Activated CD4-positive, alpha-beta T cell treated with anti-CD3 and anti-CD28 coated beads for 36 hours (primary cell): ENCODE measurements at regions not wholly inside any gene's neighbourhood (a gene's known extent, or its start where the extent isn't known, plus 50 kb on each side); places are given as distances from the start of the nearest gene placed in this dataset.
A peak's percentile ranks its signal among the peaks of the same experiment; 100 is the strongest.

ENCODE experiments used
- ATAC-seq: fragments of 200-7000 bp; cut with Tn5 transposase; one replicate; pipeline ENCODE4 v1.10.0; 2021; ENCODE audit warnings: mild to moderate bottlenecking, moderate library complexity
- CTCF ChIA-PET: fragments of 350-600 bp; sonication (Branson Sonifier 250); formaldehyde crosslinking; loops from one replicate; lab custom pipeline; 2021; ENCODE audit warnings: antibody characterized with exemption; lab: Charles Lee
- POLR2A ChIA-PET: fragments of 350-600 bp; sonication (Branson Sonifier 250); formaldehyde crosslinking; loops from one replicate; lab custom pipeline; 2021; ENCODE audit warnings: antibody characterized with exemption, inconsistent platforms; lab: Charles Lee
- DNase-seq: peaks from one replicate; pipeline ENCODE4 v3.0.0-alpha.2; 2020
- H3K27ac Mint-ChIP-seq: one replicate; pipeline ENCODE4 v1.8.0; 2021; ENCODE audit warnings: mixed read lengths
- H3K27me3 Mint-ChIP-seq: one replicate; pipeline ENCODE4 v1.8.0; 2021; ENCODE audit warnings: mixed read lengths
- H3K36me3 Mint-ChIP-seq: one replicate; pipeline ENCODE4 v1.8.0; 2021; ENCODE audit warnings: low read depth, mixed read lengths
- H3K4me1 Mint-ChIP-seq: one replicate; pipeline ENCODE4 v1.8.0; 2021; ENCODE audit warnings: mixed read lengths
- H3K4me3 Mint-ChIP-seq: one replicate; pipeline ENCODE4 v1.8.0; 2021; ENCODE audit warnings: mild to moderate bottlenecking, moderate library complexity, mixed read lengths
- H3K9me3 Mint-ChIP-seq: one replicate; pipeline ENCODE4 v1.8.0; 2021; ENCODE audit warnings: low read depth, mixed read lengths
- intact Hi-C, 2 experiments: fragments of 100-400 bp; cut with DNase I in 1 of 2; cut with micrococcal nuclease in 1 of 2; formaldehyde crosslinking; loops; one replicate each; pipeline versions ENCODE4 v1.14.2 to v1.15.1; 2022 to 2024; cut with DNase I, micrococcal nuclease

DNA sequence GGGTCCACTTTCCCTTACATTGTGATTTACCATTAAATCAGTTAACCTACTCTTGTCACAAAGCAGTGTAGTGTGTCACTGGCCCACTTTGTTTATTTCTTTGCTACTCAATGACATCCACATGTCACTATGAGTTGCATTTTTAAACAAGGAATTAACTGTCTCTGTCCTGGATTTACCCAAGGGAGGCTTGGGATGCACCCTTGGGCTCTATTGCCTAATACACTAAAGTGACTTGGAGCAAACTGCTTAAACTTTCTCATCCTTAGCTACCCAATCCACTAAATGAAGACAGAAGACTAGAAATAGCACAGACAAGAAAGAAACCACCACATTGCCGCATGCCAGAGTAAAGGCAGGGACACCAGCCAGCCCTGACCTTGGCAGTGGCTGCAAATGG is 136.2 kb upstream of the TIAM1 start:
- H3K9me3 Mint-ChIP-seq: peaks cover 14% of the 10 kb centered on the region
- ATAC-seq: no peak
- no peak overlapping the region for H3K4me3 Mint-ChIP-seq
- H3K36me3 Mint-ChIP-seq: peaks cover 9% of the 10 kb centered on the region
- H3K27me3 Mint-ChIP-seq: no peaks in the 10 kb centered on the region
- no peaks in the 10 kb centered on the region for H3K4me1 Mint-ChIP-seq
- ChIA-PET CTCF (interaction anchor here (0.6 kb wide), 1 partner anchor 258 kb away, joined by 3 read pairs; no protein-coding TSS in a partner anchor), POLR2A (interaction anchor here (0.6 kb wide), 1 partner anchor 20 kb away, joined by 3 read pairs; no protein-coding TSS in a partner anchor)
- DNase-seq: no peak
- intact Hi-C loops: no loop called here
- H3K27ac Mint-ChIP-seq: no peak overlapping the region

DNA sequence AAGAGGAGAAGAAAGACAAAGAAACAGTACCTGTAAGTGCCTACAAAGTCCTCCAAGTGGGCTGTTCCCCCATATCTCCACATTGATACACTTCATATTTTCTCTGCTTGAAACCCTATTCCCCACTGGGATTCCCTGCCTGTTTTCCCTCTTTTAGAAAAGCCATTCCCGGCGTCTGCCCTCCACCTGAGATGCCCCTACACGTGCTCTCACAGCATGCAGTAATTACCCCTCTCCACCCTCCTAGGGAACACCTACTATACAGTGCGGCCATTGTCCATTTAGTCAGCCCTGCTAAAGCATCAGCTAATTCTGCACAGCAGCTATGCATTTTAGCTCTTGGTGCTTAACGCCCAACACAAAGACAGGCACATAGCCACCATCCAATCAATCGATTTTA is 135.7 kb upstream of the TIAM1 start:
- POLR2A ChIA-PET: no interaction called here
- CTCF ChIA-PET: interaction anchor here (0.6 to 1.2 kb wide), 2 partner anchors 85 to 258 kb away, joined by 3 read pairs; no protein-coding TSS in a partner anchor
- H3K4me3 Mint-ChIP-seq: no peak overlapping the region
- H3K27ac Mint-ChIP-seq: no peak overlapping the region
- no peak for DNase-seq
- intact Hi-C loops: no loop called here
- H3K9me3 Mint-ChIP-seq: peaks cover 9% of the 10 kb centered on the region
- no peaks in the 10 kb centered on the region for H3K4me1 Mint-ChIP-seq
- no peaks in the 10 kb centered on the region for H3K27me3 Mint-ChIP-seq
- no peak for ATAC-seq
- H3K36me3 Mint-ChIP-seq: peaks cover 6% of the 10 kb centered on the region

DNA sequence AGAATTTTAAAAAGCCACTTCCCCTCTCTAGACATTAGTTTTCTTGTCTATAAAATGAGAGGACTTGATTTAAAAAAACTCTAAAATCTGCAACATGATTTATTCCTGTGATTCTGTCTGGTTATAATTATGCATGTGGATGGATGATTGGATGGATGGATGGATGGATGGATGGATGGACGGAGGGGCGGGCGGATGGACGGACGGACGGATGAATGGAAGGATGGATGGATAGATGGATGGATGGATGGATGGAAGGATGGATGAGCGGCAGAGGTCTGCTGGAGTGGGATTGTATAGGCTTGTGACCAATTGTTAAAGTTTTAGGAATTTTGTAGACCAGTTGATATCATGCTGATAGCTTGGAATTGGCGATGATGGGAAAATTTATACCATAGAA is 135.2 kb upstream of the TIAM1 start:
- H3K27me3 Mint-ChIP-seq: no peaks in the 10 kb centered on the region
- intact Hi-C loops: no loop called here
- ChIA-PET POLR2A (no interaction called here), CTCF (interaction anchor here (1.2 kb wide), 1 partner anchor 85 kb away, joined by 3 read pairs; no protein-coding TSS in a partner anchor)
- peaks cover 5% of the 10 kb centered on the region for H3K36me3 Mint-ChIP-seq
- no peaks in the 10 kb centered on the region for H3K4me1 Mint-ChIP-seq
- H3K9me3 Mint-ChIP-seq: peaks cover 8% of the 10 kb centered on the region
- DNase-seq: no peak
- no peak overlapping the region for H3K27ac Mint-ChIP-seq
- H3K4me3 Mint-ChIP-seq: no peak overlapping the region
- no peak for ATAC-seq

DNA sequence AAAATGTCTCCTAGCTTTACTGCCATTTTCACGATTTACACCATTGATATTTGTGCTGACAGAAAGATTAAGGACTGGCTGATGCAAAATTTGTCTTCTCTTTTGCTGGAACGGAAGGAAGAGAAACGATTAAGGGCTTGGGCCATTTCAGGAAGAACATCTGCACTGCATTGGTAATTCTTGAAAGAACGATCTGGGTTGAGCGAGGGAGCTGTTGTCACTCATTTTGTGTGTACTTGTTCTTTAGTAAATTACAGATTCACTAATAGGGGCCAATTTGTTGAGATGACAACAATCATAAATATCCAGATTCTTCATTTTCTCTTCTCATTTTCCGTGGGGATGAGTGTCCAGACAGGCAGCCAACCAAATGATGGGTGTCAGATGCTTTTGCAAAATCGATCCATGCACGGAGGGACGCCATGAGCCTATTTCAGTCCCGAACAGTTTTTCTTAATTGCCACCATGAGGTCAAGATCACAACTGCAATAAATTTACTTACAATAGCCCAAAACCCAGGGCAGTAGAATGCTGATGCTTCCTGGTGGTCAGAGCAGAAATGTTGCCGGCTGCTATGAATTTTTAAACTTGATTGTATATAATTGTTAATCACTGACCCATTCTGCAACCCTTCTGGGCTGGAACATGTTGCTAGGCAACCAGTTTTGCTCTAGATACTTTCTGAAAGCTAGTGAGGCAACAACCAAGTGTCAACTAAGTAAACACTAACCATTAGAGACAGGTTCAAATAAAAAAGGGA is 132.4 kb upstream of the TIAM1 start:
- CTCF ChIA-PET: interaction anchor here (1.5 to 1.7 kb wide), 2 partner anchors 10 to 104 kb away, joined by 4 read pairs; no protein-coding TSS in a partner anchor
- no peak for ATAC-seq
- intact Hi-C loops: no loop called here
- peaks cover 5% of the 10 kb centered on the region for H3K9me3 Mint-ChIP-seq
- peaks cover 3% of the 10 kb centered on the region for H3K36me3 Mint-ChIP-seq
- POLR2A ChIA-PET: no interaction called here
- no peaks in the 10 kb centered on the region for H3K4me1 Mint-ChIP-seq
- no peaks in the 10 kb centered on the region for H3K27me3 Mint-ChIP-seq
- no peak overlapping the region for H3K27ac Mint-ChIP-seq
- H3K4me3 Mint-ChIP-seq: no peak overlapping the region
- DNase-seq: no peak

DNA sequence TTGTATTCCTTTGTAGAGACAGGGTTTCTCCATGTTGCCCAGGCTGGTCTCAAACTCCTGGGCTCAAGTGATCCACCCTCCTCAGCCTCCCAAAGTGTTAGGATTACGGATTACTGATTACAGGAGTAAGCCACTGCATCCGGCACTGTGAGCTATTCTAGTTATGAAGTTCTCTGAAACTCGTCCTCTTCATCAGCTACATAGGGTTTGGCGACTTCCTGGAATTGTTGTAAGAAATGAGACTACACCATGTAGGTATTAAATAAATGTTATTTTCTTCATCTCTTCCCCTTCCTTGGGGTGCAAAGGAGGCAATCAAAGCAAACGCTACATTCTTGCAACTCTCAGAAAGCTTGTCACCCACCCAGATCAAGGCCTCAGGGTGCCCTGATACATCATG is 131.2 kb upstream of the TIAM1 start:
- ChIA-PET CTCF (interaction anchor here (0.5 to 1.7 kb wide), 3 partner anchors 8 to 258 kb away, joined by 3 to 4 read pairs (median 4); no protein-coding TSS in a partner anchor), POLR2A (interaction anchor here (0.6 kb wide), 1 partner anchor 29 kb away, joined by 4 read pairs; no protein-coding TSS in a partner anchor)
- H3K27ac Mint-ChIP-seq: no peak overlapping the region
- no peak overlapping the region for H3K4me3 Mint-ChIP-seq
- ATAC-seq (no peak), DNase-seq (no peak)
- H3K36me3 Mint-ChIP-seq: no peaks in the 10 kb centered on the region
- no peaks in the 10 kb centered on the region for H3K4me1 Mint-ChIP-seq
- no peaks in the 10 kb centered on the region for H3K27me3 Mint-ChIP-seq
- intact Hi-C loops: no loop called here
- no peaks in the 10 kb centered on the region for H3K9me3 Mint-ChIP-seq

DNA sequence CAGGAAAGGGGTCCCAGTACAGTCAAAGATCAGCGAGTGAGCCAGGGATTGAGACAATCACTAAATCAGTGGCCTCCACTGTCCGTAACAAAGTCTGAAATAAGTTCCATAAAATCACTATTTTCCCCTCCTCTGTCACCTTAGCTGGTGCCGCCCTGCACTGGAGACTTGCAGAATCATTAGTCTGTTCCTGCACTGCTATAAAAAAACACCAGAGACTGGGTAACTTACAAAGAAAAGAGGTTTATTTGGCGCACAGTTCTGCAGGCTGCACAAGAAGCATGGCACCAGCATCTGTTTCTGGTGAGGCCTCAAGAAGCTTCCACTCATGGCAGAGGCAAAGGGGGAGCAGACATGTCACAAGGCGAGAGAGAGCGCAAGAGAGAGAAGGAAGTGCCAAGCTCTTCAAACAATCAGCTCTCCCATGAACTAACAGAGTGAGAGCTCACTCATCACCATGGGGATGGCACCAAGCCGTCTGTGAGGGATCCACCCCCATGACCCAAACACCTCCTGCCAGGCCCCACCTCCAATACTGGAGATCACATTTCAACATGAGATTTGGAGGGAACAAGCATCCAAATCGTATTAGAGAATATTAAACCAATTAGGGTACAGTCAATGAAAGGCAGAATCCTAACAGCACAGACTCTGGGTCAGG is 129.8 kb upstream of the TIAM1 start:
- Mint-ChIP-seq H3K27ac (no peak overlapping the region), H3K27me3 (no peaks in the 10 kb centered on the region), H3K4me3 (no peak overlapping the region), H3K9me3 (no peaks in the 10 kb centered on the region), H3K36me3 (no peaks in the 10 kb centered on the region), H3K4me1 (no peaks in the 10 kb centered on the region)
- no peak for ATAC-seq
- ChIA-PET CTCF (interaction anchor here (0.6 kb wide), 1 partner anchor 37 kb away, joined by 3 read pairs; no protein-coding TSS in a partner anchor), POLR2A (no interaction called here)
- no peak for DNase-seq
- intact Hi-C loops: no loop called here

DNA sequence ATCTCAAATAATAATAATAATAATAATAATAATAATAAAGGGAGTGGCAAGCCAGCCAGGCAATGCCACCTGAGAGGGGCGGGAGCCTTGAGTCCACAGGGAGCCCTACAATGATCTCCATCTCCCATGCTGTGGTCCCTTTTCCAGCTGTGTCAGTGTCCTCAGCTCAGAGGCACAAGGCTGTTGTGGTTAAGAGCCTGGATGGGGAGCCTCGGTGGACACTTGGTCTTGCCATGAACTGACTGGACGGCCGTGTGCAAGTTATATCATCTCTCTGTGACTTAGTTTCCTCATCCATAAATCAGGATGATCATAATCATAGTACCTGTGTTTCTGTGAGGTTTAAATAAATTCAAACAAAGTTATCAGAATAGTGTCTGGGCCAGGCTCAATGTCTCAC is 127.8 kb upstream of the TIAM1 start:
- intact Hi-C loops: no loop called here
- ChIA-PET CTCF (no interaction called here), POLR2A (no interaction called here)
- Mint-ChIP-seq H3K27ac (no peak overlapping the region), H3K27me3 (no peaks in the 10 kb centered on the region), H3K36me3 (no peaks in the 10 kb centered on the region), H3K4me3 (no peak overlapping the region), H3K9me3 (no peaks in the 10 kb centered on the region), H3K4me1 (no peaks in the 10 kb centered on the region)
- ATAC-seq: no peak
- no peak for DNase-seq

DNA sequence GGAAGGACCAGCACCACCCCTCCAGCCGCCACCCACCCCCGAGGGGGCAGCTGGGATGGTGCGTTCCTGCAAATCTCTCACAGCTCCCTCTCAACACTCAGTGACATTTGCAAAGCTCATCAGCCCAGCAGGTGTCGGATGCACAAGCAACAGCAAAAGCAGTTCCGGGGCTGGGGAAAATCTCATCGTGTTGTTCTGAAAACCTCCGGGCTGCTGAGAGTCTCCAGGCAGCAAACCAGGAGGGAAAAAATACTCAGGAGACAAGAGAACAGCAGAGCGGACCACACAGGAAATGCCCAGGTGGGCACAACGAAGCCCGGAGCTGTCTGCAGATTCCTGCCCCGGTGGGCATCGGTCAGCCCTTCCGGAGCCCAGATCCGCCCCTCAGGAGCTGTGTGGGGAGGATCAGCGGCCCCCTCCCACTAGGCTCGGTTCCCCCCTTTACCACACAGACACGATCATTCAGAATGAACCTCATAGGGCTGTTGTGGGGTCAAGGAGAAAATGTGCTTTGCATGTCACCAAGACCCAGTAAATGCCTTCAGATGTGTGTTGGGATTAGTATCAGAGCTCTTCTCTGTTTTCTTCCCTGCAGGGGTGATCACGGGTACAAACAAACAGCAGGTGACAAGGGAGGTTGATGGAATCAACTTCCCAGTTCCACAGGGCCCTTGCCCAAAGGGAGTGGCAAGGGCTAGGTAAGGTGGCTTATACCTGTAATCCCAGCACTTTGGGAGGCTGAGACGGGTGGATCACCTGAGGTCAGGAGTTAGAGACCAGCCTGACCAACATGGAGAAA is 127.0 kb upstream of the TIAM1 start:
- Mint-ChIP-seq H3K9me3 (no peaks in the 10 kb centered on the region), H3K4me1 (no peaks in the 10 kb centered on the region), H3K36me3 (no peaks in the 10 kb centered on the region), H3K27me3 (no peaks in the 10 kb centered on the region), H3K4me3 (no peak overlapping the region), H3K27ac (no peak overlapping the region)
- intact Hi-C loops: no loop called here
- ChIA-PET POLR2A (no interaction called here), CTCF (no interaction called here)
- ATAC-seq (no peak), DNase-seq (no peak)

DNA sequence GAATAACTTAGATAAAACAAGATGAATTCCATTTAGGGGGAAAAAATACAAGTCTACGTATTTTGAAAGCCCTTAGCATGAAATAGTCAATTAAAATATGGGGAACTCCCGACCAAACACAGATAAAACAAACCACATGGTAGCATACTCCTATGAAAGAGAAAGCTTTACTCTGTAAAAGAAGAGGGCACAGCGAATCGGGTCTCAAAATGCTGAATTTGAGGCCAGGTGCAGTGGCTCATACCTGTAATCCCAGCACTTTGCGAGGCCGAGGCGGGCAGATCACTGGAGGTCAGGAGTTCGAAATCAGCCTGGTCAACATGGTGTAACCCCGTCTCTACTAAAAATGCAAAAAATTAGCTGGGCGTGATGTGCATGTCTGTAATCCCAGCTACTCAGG is 116.9 kb upstream of the TIAM1 start:
- CTCF ChIA-PET: interaction anchor here (0.7 to 1.1 kb wide), 2 partner anchors 262 to 265 kb away, joined by 3 read pairs; no protein-coding TSS in a partner anchor
- intact Hi-C loops: loop anchor here in 1 of 2 experiments (5.0 kb wide), 1 partner anchor 46 kb away; no protein-coding TSS in a partner anchor
- peaks cover 10% of the 10 kb centered on the region for H3K4me1 Mint-ChIP-seq
- DNase-seq: peak; percentile 10
- ATAC-seq: peak; percentile 74
- no peak overlapping the region for H3K4me3 Mint-ChIP-seq
- H3K9me3 Mint-ChIP-seq: no peaks in the 10 kb centered on the region
- H3K36me3 Mint-ChIP-seq: no peaks in the 10 kb centered on the region
- no peak overlapping the region for H3K27ac Mint-ChIP-seq
- H3K27me3 Mint-ChIP-seq: no peaks in the 10 kb centered on the region
- POLR2A ChIA-PET: interaction anchor here (0.7 kb wide), 1 partner anchor 823 kb away, joined by 5 read pairs; no protein-coding TSS in a partner anchor

DNA sequence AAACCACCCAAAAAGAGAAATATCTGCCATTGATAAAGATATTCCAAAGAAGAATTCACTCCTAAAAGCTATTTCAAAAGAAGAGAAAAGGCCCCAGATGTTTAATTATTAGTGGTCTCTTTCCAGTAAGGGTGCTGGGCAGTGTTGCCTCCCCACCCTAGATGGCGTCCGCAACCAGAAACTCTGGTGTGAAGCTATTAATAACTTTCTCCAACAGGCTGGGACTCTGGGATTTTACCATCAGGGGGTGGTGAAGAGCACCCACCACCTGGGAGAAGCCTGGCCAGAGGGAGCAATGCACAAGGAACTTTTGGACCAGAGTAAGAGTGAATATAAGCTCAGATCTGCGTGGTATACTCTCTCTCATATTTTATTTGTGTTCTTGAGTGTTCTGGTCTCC is 115.4 kb upstream of the TIAM1 start:
- no peaks in the 10 kb centered on the region for H3K27me3 Mint-ChIP-seq
- DNase-seq (no peak), ATAC-seq (no peak)
- no peaks in the 10 kb centered on the region for H3K9me3 Mint-ChIP-seq
- H3K36me3 Mint-ChIP-seq: no peaks in the 10 kb centered on the region
- ChIA-PET CTCF (no interaction called here), POLR2A (interaction anchor here (0.8 kb wide), 1 partner anchor 328 kb away, joined by 9 read pairs; no protein-coding TSS in a partner anchor)
- H3K4me3 Mint-ChIP-seq: no peak overlapping the region
- intact Hi-C loops: no loop called here
- peaks cover 10% of the 10 kb centered on the region for H3K4me1 Mint-ChIP-seq
- no peak overlapping the region for H3K27ac Mint-ChIP-seq

DNA sequence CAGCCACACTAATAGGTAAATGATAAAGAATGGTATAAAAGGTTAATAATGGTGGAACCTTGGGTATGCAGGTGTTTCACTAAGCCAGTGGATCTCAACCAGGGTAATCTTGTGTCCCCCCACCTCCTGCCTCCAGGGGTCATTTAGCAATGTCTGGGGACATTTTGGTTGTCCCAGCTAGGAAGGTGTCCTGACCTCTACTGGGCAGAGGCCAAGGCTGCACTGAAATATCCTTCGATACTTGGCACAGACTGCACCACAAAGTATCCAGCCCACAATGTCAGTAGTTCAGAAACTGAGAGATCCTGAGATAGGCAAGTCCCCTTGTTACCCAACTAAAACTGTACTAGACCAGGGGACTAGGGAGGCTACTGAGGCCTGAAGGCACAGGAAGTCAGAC is 113.6 kb upstream of the TIAM1 start:
- H3K36me3 Mint-ChIP-seq: no peaks in the 10 kb centered on the region
- H3K4me1 Mint-ChIP-seq: peaks cover 10% of the 10 kb centered on the region
- no peak overlapping the region for H3K27ac Mint-ChIP-seq
- intact Hi-C loops: no loop called here
- CTCF ChIA-PET: no interaction called here
- ATAC-seq (no peak), DNase-seq (no peak)
- H3K27me3 Mint-ChIP-seq: no peaks in the 10 kb centered on the region
- H3K4me3 Mint-ChIP-seq: no peak overlapping the region
- POLR2A ChIA-PET: no interaction called here
- no peaks in the 10 kb centered on the region for H3K9me3 Mint-ChIP-seq
